Neural progenitor cell (in vitro differentiated cells): ENCODE measurements at regions not wholly inside any gene's neighbourhood (a gene's known extent, or its start where the extent isn't known, plus 50 kb on each side); places are given as distances from the start of the nearest gene placed in this dataset.

ENCODE experiments used
- EZH2 ChIP-seq: fragments of 200-600 bp; sonication (generic); IDR thresholded peaks from 2 replicates; pipeline ENCODE4 v1.6.1; 2017; ENCODE audit warnings: antibody characterized with exemption, mild to moderate bottlenecking, moderate library complexity
- EZH2phosphoT487 ChIP-seq: fragments of 200-600 bp; sonication (generic); IDR thresholded peaks from 2 replicates; pipeline ENCODE4 v1.6.1; 2017; ENCODE audit warnings: antibody characterized with exemption
- TF ChIP-seq, protein P1 (sequence below): fragments of 200-600 bp; sonication (generic); IDR thresholded peaks from 2 replicates; pipeline ENCODE4 v1.5.1; 2017; ENCODE audit warnings: antibody characterized with exemption, mild to moderate bottlenecking

DNA sequence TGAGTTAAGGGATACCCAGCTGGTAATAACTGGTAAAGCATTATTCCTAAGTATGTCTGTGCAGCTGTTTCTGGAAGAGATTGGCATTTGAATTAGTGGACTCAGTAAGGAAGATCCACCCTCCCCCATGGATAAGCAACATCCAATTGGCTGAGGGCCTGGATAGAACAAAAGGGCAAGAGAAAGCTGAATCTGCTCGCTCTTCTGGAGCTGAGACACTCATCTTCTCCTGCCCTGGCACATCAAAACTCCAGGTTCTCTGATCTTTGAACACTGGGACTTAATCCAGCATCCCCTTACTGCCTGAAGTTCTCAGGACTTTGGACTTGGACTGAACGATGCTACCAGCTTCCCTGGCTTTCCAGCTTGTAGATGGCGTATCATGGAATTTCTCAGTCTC lies 63.1 kb upstream of the CNOT2 start:
- TF ChIP-seq, protein P1, sequence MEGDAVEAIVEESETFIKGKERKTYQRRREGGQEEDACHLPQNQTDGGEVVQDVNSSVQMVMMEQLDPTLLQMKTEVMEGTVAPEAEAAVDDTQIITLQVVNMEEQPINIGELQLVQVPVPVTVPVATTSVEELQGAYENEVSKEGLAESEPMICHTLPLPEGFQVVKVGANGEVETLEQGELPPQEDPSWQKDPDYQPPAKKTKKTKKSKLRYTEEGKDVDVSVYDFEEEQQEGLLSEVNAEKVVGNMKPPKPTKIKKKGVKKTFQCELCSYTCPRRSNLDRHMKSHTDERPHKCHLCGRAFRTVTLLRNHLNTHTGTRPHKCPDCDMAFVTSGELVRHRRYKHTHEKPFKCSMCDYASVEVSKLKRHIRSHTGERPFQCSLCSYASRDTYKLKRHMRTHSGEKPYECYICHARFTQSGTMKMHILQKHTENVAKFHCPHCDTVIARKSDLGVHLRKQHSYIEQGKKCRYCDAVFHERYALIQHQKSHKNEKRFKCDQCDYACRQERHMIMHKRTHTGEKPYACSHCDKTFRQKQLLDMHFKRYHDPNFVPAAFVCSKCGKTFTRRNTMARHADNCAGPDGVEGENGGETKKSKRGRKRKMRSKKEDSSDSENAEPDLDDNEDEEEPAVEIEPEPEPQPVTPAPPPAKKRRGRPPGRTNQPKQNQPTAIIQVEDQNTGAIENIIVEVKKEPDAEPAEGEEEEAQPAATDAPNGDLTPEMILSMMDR: no peak
- no peak for TF ChIP-seq EZH2
- no peak for TF ChIP-seq EZH2phosphoT487
